AG10803 (cell line): ENCODE measurements at regions not wholly inside any gene's neighbourhood (a gene's known extent, or its start where the extent isn't known, plus 50 kb on each side); places are given as distances from the start of the nearest gene placed in this dataset.

Source experiments
- DNase-seq: peaks from one replicate; pipeline ENCODE4 v3.0.0; 2010; ENCODE audit warnings: low read depth
- H3K4me3 ChIP-seq: 2 replicates; pipeline ENCODE4 v1.5.1; 2011; ENCODE audit warnings: mild to moderate bottlenecking, low read length, control low read depth
- TF ChIP-seq, protein P1 (sequence below): conservative IDR thresholded peaks from 2 replicates; pipeline ENCODE4 v1.5.1; 2011; ENCODE audit warnings: mild to moderate bottlenecking, low read length, control low read depth, inconsistent platforms

DNA sequence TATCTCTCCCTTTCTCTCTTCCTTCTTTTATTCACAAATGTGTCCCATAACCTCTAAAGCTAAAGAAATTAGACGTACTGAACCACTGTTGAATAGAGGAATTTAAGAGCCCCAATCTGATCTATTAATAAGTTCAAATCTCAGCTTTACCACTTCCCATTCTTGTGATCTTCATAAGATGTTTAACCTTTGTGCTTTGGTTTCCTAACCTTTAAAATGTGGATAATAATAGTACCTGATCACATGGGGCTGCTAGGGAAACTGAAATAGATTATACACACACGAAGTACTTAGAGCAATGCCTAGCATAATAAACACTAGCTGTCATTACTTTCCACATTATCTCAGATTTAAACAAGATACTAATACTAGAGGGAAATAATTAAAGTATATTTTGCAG lies 324.3 kb upstream of the SEMA6A start:
- no peak for DNase-seq
- TF ChIP-seq, protein P1, sequence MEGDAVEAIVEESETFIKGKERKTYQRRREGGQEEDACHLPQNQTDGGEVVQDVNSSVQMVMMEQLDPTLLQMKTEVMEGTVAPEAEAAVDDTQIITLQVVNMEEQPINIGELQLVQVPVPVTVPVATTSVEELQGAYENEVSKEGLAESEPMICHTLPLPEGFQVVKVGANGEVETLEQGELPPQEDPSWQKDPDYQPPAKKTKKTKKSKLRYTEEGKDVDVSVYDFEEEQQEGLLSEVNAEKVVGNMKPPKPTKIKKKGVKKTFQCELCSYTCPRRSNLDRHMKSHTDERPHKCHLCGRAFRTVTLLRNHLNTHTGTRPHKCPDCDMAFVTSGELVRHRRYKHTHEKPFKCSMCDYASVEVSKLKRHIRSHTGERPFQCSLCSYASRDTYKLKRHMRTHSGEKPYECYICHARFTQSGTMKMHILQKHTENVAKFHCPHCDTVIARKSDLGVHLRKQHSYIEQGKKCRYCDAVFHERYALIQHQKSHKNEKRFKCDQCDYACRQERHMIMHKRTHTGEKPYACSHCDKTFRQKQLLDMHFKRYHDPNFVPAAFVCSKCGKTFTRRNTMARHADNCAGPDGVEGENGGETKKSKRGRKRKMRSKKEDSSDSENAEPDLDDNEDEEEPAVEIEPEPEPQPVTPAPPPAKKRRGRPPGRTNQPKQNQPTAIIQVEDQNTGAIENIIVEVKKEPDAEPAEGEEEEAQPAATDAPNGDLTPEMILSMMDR = no peak
- no peak overlapping the region for H3K4me3 ChIP-seq

DNA sequence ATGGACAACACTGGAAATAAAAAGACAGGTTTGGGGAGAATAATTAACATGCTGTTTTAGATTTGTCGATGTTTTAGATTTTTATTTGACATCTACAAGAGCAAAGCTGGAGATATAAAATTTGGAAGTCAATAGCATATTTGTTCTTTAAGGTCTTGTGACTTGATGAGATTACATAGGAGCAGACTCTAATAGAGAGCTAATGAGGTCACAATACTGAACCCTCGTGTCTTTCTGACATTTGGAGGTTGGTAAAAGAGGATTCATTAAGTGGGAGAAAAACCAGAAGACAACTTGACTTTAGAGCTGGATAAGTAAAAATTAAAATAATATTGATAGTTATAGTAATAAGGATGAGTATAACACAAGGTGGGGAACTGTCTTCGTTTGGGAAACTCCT lies 322.7 kb upstream of the SEMA6A start:
- H3K4me3 ChIP-seq = no peak overlapping the region
- TF ChIP-seq, protein P1 = no peak
- DNase-seq = no peak

DNA sequence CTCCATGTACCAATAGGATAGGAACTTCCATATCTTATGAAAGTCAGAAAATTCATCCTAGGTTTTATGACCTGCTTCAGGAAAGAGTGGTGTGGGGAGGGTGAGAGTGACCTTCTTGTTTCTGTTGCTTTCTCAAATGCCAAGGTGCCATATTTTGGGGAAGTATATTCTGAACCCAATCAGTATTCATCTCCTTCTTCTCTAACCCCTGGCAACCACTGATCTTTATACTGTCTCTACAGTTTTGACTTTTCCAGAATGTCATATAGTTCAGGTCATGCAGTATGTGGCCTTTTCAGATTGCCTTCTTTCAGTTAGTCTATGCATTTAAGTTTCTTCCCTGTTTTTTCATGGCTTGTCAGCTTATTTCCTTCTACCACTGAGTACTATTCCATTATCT lies 321.4 kb upstream of the SEMA6A start:
- no peak overlapping the region for H3K4me3 ChIP-seq
- TF ChIP-seq, protein P1 = no peak
- no peak for DNase-seq

DNA sequence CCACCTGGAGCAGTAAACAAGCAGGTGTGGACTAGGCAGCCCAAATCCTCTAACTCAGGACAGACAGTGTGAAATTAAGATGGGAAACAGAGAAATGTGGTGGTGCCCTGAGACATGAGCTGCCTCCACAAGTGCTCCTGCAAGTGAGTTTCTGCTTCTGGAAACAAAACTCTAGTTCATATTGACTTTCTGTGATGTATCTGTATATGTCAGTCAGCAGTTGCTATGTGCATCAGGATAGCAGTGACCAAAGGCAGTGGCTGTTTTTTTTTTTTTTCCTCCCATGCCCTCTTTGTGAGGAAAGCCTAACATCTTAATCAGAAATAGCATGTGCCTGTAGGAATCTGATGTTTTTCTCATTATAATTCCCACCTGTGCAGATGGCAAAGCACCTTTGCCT lies 318.4 kb upstream of the SEMA6A start:
- no peak overlapping the region for H3K4me3 ChIP-seq
- no peak for DNase-seq
- TF ChIP-seq, protein P1 = no peak

DNA sequence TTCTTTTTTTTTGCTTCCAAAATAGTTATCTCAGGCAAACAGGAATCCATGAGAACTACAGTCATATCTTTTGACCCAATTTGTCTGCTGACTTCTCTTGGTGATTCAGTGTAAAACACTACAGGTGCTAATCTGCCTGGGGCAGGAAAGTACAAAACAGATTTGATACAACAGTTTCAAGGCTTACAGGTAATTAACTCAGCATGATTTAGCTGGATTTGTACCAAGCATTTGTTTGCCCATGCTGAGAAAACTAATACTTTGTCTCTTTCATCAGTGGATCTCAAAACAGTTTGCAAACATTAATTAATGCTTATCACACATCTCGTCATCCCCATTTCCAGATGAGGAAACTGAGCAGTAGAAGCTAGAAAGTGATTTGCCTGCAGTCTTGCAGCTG lies 312.5 kb upstream of the SEMA6A start:
- H3K4me3 ChIP-seq = no peak overlapping the region
- TF ChIP-seq, protein P1 = no peak
- DNase-seq = no peak

DNA sequence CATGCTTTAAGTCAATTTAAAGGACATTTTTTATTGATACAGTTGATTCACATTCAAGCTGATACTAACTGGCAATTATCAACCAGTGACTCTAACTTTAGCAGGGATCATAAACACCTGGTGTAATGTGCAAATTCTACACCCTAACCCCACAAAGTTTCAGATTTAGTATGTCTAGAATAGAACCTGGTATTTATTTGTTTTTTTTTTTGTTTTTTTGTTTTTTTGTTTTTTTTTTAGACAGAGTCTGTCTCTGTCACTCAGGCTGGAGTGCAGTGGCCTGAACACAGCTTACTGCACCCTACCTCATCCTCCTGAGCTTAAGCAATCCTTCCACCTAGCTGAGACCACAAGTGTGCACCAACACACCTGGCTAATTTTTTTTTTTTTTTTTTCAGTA lies 311.2 kb upstream of the SEMA6A start:
- TF ChIP-seq, protein P1 = no peak
- no peak overlapping the region for H3K4me3 ChIP-seq
- no peak for DNase-seq

DNA sequence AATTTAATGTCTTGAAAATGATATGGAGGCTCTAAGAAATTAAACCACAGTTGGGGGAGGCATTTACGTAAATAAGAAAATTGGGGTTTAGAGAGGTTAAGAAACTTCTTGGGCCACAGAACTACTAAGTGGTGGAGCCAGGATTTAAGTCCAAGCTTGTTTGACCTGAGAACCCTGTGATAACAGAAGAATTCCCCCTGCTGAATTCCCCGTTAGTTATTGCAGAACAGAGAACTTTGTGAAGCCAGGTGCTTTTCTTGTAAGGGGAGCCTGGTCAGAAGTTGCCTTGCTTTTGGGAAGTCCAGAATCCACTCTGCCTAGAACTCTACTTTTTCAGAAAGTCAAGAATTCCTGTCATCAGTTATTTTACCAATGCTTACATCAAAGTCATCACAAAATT lies 309.3 kb upstream of the SEMA6A start:
- DNase-seq = no peak
- no peak overlapping the region for H3K4me3 ChIP-seq
- TF ChIP-seq, protein P1 = no peak
